ENCODE measurements at regions not wholly inside any gene's neighbourhood (a gene's known extent, or its start where the extent isn't known, plus 50 kb on each side); places are given as distances from the start of the nearest gene placed in this dataset.

GRCh38 chr14:58703161-58703506, 65.4 kb downstream of the DACT1 start:
- Histone ChIP-seq H3K4me1 (no peaks in the 10 kb centered on the region), H3K27ac (no peak overlapping the region), H3K4me3 (no peak overlapping the region), H3K36me3 (no peaks in the 10 kb centered on the region), H3K9me3 (no peaks in the 10 kb centered on the region), H3K27me3 (no peaks in the 10 kb centered on the region)
- no peak for DNase-seq (ENCODE audit: low spot score in 2 of 2)
- WGBS: 100% methylated on average over 1 of the region's 1 CpG
- TF ChIP-seq EP300 (IDR thresholded peaks at IDR 0.05) (no peak), POLR2AphosphoS5 (IDR thresholded peaks at IDR 0.05) (no peak), POLR2A (IDR thresholded peaks at IDR 0.05) (no peak), CTCF (IDR thresholded peaks at IDR 0.05) (no peak)

GRCh38 chr14:58705066-58705465, 67.3 kb downstream of the DACT1 start:
- no peak for DNase-seq (ENCODE audit: low spot score in 2 of 2)
- Histone ChIP-seq H3K4me1 (no peaks in the 10 kb centered on the region), H3K4me3 (no peak overlapping the region), H3K27me3 (no peaks in the 10 kb centered on the region), H3K27ac (no peak overlapping the region), H3K9me3 (no peaks in the 10 kb centered on the region), H3K36me3 (no peaks in the 10 kb centered on the region)
- TF ChIP-seq POLR2A (IDR thresholded peaks at IDR 0.05) (no peak), CTCF (IDR thresholded peaks at IDR 0.05) (no peak), POLR2AphosphoS5 (IDR thresholded peaks at IDR 0.05) (no peak), EP300 (IDR thresholded peaks at IDR 0.05) (no peak)
- whole genome bisulfite sequencing: 31% methylated on average over 2 of the region's 2 CpGs

DNA sequence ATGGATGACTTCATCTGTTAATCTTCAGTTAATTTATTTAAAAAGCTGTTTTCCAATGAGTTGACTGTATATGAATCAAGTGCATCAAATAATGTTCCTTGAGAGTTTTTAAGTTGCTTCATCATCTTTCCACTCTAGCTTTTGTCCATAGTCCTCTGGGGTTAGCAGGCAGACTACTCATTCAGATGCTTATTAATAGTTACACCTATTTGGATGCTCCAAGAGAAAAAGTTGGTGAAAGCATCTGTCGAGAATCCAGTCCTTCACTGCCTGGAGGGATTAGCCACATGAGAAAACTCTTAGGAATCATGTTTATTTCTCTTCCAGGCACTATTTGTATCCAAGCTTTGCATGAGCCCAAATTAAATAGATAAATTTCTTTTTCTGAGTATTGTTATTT, 70.2 kb downstream of the DACT1 start:
- no peak overlapping the region for H3K27ac ChIP-seq
- DNase-seq (ENCODE audit: low spot score in 2 of 2): no peak
- H3K9me3 ChIP-seq: no peaks in the 10 kb centered on the region
- no peaks in the 10 kb centered on the region for H3K27me3 ChIP-seq
- no peak overlapping the region for H3K4me3 ChIP-seq
- 54% methylated on average over 1 of the region's 1 CpG for WGBS
- TF ChIP-seq POLR2AphosphoS5 (IDR thresholded peaks at IDR 0.05): no peak
- TF ChIP-seq EP300 (IDR thresholded peaks at IDR 0.05): no peak
- TF ChIP-seq CTCF (IDR thresholded peaks at IDR 0.05): no peak
- TF ChIP-seq POLR2A (IDR thresholded peaks at IDR 0.05): no peak
- no peaks in the 10 kb centered on the region for H3K36me3 ChIP-seq
- H3K4me1 ChIP-seq: no peaks in the 10 kb centered on the region

- H3K27me3 ChIP-seq: no peaks in the 10 kb centered on the region
Observed at GRCh38 chr14:58709949-58710348, 72.2 kb downstream of the DACT1 start.

DNA sequence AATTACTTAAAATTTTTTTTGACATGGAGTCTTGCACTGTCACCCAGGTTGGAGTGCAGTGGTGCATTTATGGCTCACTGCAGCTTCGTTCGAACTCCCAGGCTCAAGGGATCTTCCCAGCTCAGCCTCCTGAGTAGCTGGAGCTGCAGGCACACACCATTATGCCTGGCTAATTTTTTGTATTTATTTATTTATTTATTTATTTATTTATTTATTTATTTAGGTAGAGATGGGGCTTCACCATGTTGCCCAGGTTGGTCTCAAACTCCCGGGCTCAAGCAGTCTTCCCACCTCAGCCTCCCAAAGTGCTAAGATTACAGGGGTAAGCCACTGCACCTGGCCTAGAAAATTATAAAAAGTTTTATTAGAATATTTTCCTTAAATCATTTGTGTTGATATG, 73.6 kb downstream of the DACT1 start:
- H3K4me3 ChIP-seq: no peak overlapping the region
- no peak overlapping the region for H3K27ac ChIP-seq
- H3K36me3 ChIP-seq: no peaks in the 10 kb centered on the region
- no peak for DNase-seq (ENCODE audit: low spot score in 2 of 2)
- WGBS: 96% methylated on average over 3 of the region's 3 CpGs
- no peaks in the 10 kb centered on the region for H3K9me3 ChIP-seq
- no peak for TF ChIP-seq POLR2AphosphoS5 (IDR thresholded peaks at IDR 0.05)
- no peak for TF ChIP-seq POLR2A (IDR thresholded peaks at IDR 0.05)
- no peak for TF ChIP-seq CTCF (IDR thresholded peaks at IDR 0.05)
- TF ChIP-seq EP300 (IDR thresholded peaks at IDR 0.05): no peak
- no peaks in the 10 kb centered on the region for H3K27me3 ChIP-seq
- no peaks in the 10 kb centered on the region for H3K4me1 ChIP-seq

More at GRCh38 chr14:58709949-58710348, 72.2 kb downstream of the DACT1 start:
- Histone ChIP-seq H3K27ac (no peak overlapping the region), H3K36me3 (no peaks in the 10 kb centered on the region), H3K4me1 (no peaks in the 10 kb centered on the region), H3K4me3 (no peak overlapping the region), H3K9me3 (no peaks in the 10 kb centered on the region)
- WGBS: 65% methylated on average over 2 of the region's 2 CpGs
- DNase-seq (ENCODE audit: low spot score in 2 of 2): no peak
- TF ChIP-seq POLR2A (IDR thresholded peaks at IDR 0.05) (no peak), POLR2AphosphoS5 (IDR thresholded peaks at IDR 0.05) (no peak), CTCF (IDR thresholded peaks at IDR 0.05) (no peak), EP300 (IDR thresholded peaks at IDR 0.05) (no peak)
